Activated T-cell treated with anti-CD3 and anti-CD28 coated beads, Interleukin-2, amount 50 U/mL, for 72 hours (primary cell): ENCODE measurements at regions not wholly inside any gene's neighbourhood (a gene's known extent, or its start where the extent isn't known, plus 50 kb on each side); places are given as distances from the start of the nearest gene placed in this dataset.
"Not testable (repeated sequence)": the region's sequence is repeated elsewhere in the genome, so short reads cannot be mapped to it uniquely, and the experiment has no call there.

Experiments
- ATAC-seq, 2 donors: fragments of 150-1000 bp; cut with Tn5 transposase; replicated peaks in 1 of 2; 2 replicates each; pipeline ENCODE4 v1.10.0; 2021; ENCODE audit warnings: moderate library complexity in 2 of 2, mild to moderate bottlenecking in 1 of 2
- DNase-seq, 2 donors: peaks; one replicate each; pipeline ENCODE4 v3.0.0; 2021 to 2022; ENCODE audit warnings: mixed read lengths in 1 of 2
- H3K27ac Mint-ChIP-seq: one replicate; pipeline ENCODE4 v1.8.0; 2022; ENCODE audit warnings: mild to moderate bottlenecking, moderate library complexity, mixed read lengths
- H3K27me3 Mint-ChIP-seq: one replicate; pipeline ENCODE4 v1.8.0; 2022; ENCODE audit warnings: low read depth, mixed read lengths
- H3K36me3 Mint-ChIP-seq, 2 donors: one replicate each; pipeline ENCODE4 v1.8.0; 2022; ENCODE audit warnings: mixed read lengths in 2 of 2, mild to moderate bottlenecking in 1 of 2; ENCODE audit not compliant: insufficient read depth in 2 of 2
- H3K4me1 Mint-ChIP-seq: one replicate; pipeline ENCODE4 v1.8.0; 2022; ENCODE audit warnings: low read depth, mixed read lengths
- H3K4me3 Mint-ChIP-seq, 2 donors: one replicate each; pipeline ENCODE4 v1.8.0; 2022; ENCODE audit warnings: mild to moderate bottlenecking in 2 of 2, mixed read lengths in 2 of 2, moderate library complexity in 2 of 2
- H3K9me3 Mint-ChIP-seq, 2 donors: one replicate each; pipeline ENCODE4 v1.8.0; 2022; ENCODE audit warnings: mixed read lengths in 2 of 2

- ATAC-seq (no peak), DNase-seq (no peak)
- Mint-ChIP-seq H3K27ac (no peak overlapping the region), H3K4me1 (no peaks in the 10 kb centered on the region), H3K27me3 (no peaks in the 10 kb centered on the region), H3K36me3 (no peaks in the 10 kb centered on the region), H3K9me3 (no peaks in the 10 kb centered on the region), H3K4me3 (no peak overlapping the region)
These were observed 660.6 kb downstream of the EFNB2 start for GRCh38 chr13:105874814-105875213.

DNA sequence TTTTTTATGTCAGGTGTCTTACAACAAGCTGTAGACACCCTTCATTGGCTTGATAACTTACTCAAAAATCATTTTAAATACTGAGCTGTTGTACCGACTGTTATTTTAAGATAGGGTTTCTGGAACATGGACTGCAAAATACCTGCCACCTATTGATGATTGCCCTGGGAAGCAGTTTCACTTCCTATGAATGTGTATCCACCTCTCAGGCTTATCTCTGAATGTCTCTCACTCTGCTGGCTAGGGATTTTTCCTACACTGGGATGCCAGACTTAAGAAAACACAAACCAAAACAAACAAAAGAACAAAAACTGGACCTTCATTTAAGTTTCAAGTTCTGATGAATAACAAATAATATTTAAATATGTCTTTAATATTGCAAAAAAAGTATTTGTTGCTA is 663.7 kb downstream of the EFNB2 start:
- Mint-ChIP-seq H3K4me3 (no peak overlapping the region), H3K27ac (no peak overlapping the region), H3K27me3 (no peaks in the 10 kb centered on the region), H3K4me1 (no peaks in the 10 kb centered on the region), H3K36me3 (no peaks in the 10 kb centered on the region), H3K9me3 (no peaks in the 10 kb centered on the region)
- ATAC-seq (no peak), DNase-seq (no peak)

- Mint-ChIP-seq H3K4me3 (no peak overlapping the region), H3K4me1 (no peaks in the 10 kb centered on the region), H3K9me3 (no peaks in the 10 kb centered on the region), H3K36me3 (no peaks in the 10 kb centered on the region), H3K27ac (no peak overlapping the region), H3K27me3 (no peaks in the 10 kb centered on the region)
- DNase-seq (no peak), ATAC-seq (no peak)
These were observed 664.1 kb downstream of the EFNB2 start for GRCh38 chr13:105871326-105871725.

DNA sequence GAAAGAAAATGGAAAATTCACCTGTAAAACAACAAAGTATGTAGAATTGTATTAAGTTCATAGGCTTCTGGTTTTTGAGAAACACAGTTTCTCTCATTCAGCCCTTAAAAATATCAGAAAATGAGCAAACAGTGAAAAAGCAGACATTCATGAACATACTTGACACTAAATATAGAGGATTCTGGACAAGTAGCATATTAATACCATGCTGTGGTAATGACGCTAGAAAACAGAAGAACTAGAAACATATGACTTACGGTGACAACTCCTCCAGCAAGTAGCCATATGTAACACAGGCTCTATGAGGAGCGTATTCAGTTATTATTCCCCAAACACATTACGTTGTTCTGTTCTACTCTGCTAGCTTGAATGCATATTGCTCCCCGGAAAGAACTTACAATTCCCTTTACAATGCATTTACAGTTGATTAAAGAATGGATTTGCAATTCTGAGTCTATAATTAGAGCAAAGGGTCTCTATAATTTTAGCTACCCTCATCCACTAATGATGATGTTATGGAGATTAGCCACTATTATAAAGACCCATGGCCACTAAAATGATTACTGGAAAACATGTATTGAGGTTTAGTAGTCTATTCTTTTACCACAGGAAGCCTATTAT is 672.1 kb downstream of the EFNB2 start:
- no peak overlapping the region for H3K4me3 Mint-ChIP-seq
- no peak overlapping the region for H3K27ac Mint-ChIP-seq
- ATAC-seq: no peak
- no peaks in the 10 kb centered on the region for H3K4me1 Mint-ChIP-seq
- DNase-seq: no peak
- peaks cover 0 to 2% of the 10 kb centered on the region in 2 donors for H3K9me3 Mint-ChIP-seq
- no peaks in the 10 kb centered on the region for H3K36me3 Mint-ChIP-seq
- no peaks in the 10 kb centered on the region for H3K27me3 Mint-ChIP-seq

DNA sequence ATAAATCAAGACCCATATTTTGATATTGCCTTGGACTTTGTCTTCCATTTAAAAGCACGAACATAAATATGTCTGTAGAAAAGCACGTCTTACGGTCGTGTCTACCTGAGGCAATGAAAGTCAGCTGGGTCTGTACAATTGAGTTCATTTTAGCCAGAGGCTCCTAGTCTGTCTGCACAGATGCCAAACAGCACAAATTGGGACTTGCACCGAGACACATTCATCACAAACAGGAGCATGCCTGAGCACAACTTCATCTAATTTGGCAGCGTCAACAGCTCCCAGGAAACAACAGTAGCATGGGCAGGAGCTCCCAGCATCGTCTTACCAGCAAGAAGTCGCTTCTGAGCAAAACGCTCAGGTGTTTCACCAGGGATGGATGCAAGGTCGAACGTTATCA is 687.0 kb downstream of the EFNB2 start:
- no peaks in the 10 kb centered on the region for H3K27me3 Mint-ChIP-seq
- DNase-seq (no peak), ATAC-seq (no peak)
- no peaks in the 10 kb centered on the region for H3K4me1 Mint-ChIP-seq
- H3K9me3 Mint-ChIP-seq: no peaks in the 10 kb centered on the region
- H3K36me3 Mint-ChIP-seq: no peaks in the 10 kb centered on the region
- H3K27ac Mint-ChIP-seq: no peak overlapping the region
- H3K4me3 Mint-ChIP-seq: no peak overlapping the region

- no peaks in the 10 kb centered on the region for H3K9me3 Mint-ChIP-seq
- no peak for DNase-seq
- no peaks in the 10 kb centered on the region for H3K36me3 Mint-ChIP-seq
- no peak for ATAC-seq
- H3K27me3 Mint-ChIP-seq: no peaks in the 10 kb centered on the region
- no peaks in the 10 kb centered on the region for H3K4me1 Mint-ChIP-seq
- no peak overlapping the region for H3K4me3 Mint-ChIP-seq
- H3K27ac Mint-ChIP-seq: no peak overlapping the region
These were observed 687.8 kb downstream of the EFNB2 start for GRCh38 chr13:105847527-105848291.

DNA sequence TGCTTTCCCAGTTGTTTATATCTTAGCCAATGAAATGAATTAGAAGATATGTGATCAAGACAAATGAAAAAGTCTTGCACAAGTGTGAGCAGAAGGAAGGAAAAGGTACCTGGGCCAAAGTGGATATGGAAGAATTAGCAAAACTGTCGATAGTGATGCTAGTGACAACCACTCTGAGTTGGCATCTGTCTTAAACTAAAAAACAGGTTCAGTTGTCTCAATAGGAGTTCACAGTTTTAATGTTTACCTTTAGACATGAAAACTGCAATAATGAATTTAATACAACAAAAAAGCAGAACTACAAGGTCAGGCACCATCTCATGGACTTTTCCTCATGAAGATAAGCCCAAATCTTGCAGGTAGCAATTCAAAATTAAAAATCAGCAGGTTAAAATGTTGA is 688.5 kb downstream of the EFNB2 start:
- ATAC-seq: no peak
- no peak for DNase-seq
- Mint-ChIP-seq H3K36me3 (no peaks in the 10 kb centered on the region), H3K4me1 (no peaks in the 10 kb centered on the region), H3K27ac (no peak overlapping the region), H3K9me3 (no peaks in the 10 kb centered on the region), H3K4me3 (no peak overlapping the region), H3K27me3 (no peaks in the 10 kb centered on the region)

DNA sequence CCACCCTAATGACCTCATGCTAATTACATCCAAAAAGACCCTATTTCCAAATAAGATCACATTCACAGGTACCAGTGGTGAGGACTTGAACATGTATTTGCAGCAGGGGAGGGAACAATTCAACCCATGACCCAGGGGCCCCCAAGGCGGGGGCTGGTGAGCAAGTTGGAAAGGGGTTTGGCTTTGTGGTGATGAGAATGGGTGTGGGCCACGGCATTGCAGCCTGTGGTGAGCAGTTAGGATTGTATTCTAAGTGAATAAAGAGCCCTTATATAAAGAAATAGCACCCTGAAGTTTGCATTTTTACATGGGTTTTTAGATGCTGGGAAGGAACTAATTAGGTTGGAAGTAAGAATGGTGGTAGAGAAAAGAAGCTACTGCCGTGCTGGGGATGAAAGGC is 694.2 kb downstream of the EFNB2 start:
- Mint-ChIP-seq H3K9me3 (no peaks in the 10 kb centered on the region), H3K27ac (no peak overlapping the region), H3K4me3 (no peak overlapping the region), H3K27me3 (peaks cover 5% of the 10 kb centered on the region), H3K36me3 (no peaks in the 10 kb centered on the region), H3K4me1 (no peaks in the 10 kb centered on the region)
- ATAC-seq: no peak
- DNase-seq: no peak

- Mint-ChIP-seq H3K27ac (no peak overlapping the region), H3K27me3 (peaks cover 5% of the 10 kb centered on the region), H3K9me3 (peaks cover 0 to 2% of the 10 kb centered on the region in 2 donors), H3K4me1 (no peaks in the 10 kb centered on the region), H3K36me3 (no peaks in the 10 kb centered on the region), H3K4me3 (no peak overlapping the region)
- ATAC-seq: no peak
- no peak for DNase-seq
These were observed 697.2 kb downstream of the EFNB2 start for GRCh38 chr13:105838231-105838630.

GRCh38 chr13:105837295-105837694 is 698.2 kb downstream of the EFNB2 start:
- not testable (repeated sequence) for H3K9me3 Mint-ChIP-seq, DNase-seq, H3K27ac Mint-ChIP-seq, H3K27me3 Mint-ChIP-seq, H3K4me1 Mint-ChIP-seq, ATAC-seq, H3K4me3 Mint-ChIP-seq, H3K36me3 Mint-ChIP-seq

GRCh38 chr13:105830821-105831220 is 704.6 kb downstream of the EFNB2 start:
- H3K4me3 Mint-ChIP-seq: no peak overlapping the region
- no peaks in the 10 kb centered on the region for H3K27me3 Mint-ChIP-seq
- no peak for DNase-seq
- H3K4me1 Mint-ChIP-seq: no peaks in the 10 kb centered on the region
- H3K9me3 Mint-ChIP-seq: peaks cover 6 to 8% of the 10 kb centered on the region in 2 donors
- no peak for ATAC-seq
- H3K36me3 Mint-ChIP-seq: peaks cover 0 to 3% of the 10 kb centered on the region in 2 donors
- H3K27ac Mint-ChIP-seq: no peak overlapping the region

- no peak for DNase-seq
- Mint-ChIP-seq H3K4me1 (no peaks in the 10 kb centered on the region), H3K9me3 (peaks cover 6 to 7% of the 10 kb centered on the region in 2 donors), H3K36me3 (peaks cover 2 to 3% of the 10 kb centered on the region in 2 donors), H3K27ac (no peak overlapping the region), H3K27me3 (no peaks in the 10 kb centered on the region), H3K4me3 (no peak overlapping the region)
- ATAC-seq: no peak
These were observed 708.2 kb downstream of the EFNB2 start for GRCh38 chr13:105827111-105827809.

DNA sequence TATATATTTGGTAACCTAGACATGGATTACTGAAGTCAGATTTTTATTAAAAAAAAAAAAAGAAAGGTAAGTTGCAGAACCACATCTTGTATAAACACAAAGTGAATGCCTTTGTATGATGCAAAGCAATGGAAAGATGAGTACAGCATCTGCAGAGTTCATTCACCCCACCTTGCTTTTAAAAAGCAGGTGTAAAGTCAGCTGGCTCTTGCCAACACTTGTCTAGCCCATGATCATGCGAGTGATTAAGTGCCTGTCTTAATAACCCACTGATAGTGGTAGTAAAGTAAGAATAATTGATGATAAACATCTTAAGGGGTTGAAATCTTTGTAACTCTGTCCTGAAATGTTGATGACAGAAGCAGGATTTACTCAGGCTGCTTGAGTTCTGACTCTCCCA is 710.4 kb downstream of the EFNB2 start:
- no peak overlapping the region for H3K27ac Mint-ChIP-seq

More for the DNA sequence above, 710.4 kb downstream of the EFNB2 start:
- DNase-seq (no peak), ATAC-seq (no peak)
- H3K36me3 Mint-ChIP-seq: peaks cover 2 to 3% of the 10 kb centered on the region in 2 donors
- no peak overlapping the region for H3K4me3 Mint-ChIP-seq
- H3K27me3 Mint-ChIP-seq: no peaks in the 10 kb centered on the region
- H3K9me3 Mint-ChIP-seq: peaks cover 5 to 6% of the 10 kb centered on the region in 2 donors
- H3K4me1 Mint-ChIP-seq: no peaks in the 10 kb centered on the region
